GM23338 (cell line): ENCODE measurements at regions not wholly inside any gene's neighbourhood (a gene's known extent, or its start where the extent isn't known, plus 50 kb on each side); places are given as distances from the start of the nearest gene placed in this dataset.

Experiments used
- NANOG ChIP-seq: IDR thresholded peaks from 2 replicates; pipeline ENCODE4 v1.6.1; 2016; ENCODE audit warnings: antibody characterized with exemption, borderline replicate concordance
- TF ChIP-seq, protein P1 (sequence below), 2 experiments: fragments of 200-600 bp in 1 of 2; sonication (generic) in 1 of 2; conservative IDR thresholded peaks; 2 replicates each; pipeline versions ENCODE4 v1.5.1 to v1.6.1; 2016 to 2017; ENCODE audit warnings: antibody characterized with exemption in 2 of 2, low read depth in 2 of 2, mild to moderate bottlenecking in 2 of 2, moderate library complexity in 1 of 2

DNA sequence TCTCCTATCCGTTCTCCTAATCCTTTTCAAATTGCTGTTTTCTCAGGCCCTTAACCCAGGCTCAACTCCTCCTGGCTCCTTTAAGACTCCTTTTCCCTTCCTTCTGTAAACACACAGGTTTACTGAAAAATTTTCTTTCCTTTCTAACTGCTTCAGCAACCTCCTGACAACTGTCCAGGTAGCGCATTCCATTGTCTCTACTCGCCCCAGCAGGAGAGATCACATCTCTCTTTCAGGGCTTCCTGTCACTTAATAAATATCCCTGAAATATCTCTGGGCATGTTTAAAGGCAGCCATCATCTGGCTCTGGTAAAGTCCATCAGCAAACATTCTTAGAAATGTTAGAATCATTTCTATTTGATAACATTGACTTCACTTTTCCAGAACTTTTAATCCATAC is 211.2 kb upstream of the PTBP2 start:
- no peak for TF ChIP-seq NANOG
- TF ChIP-seq, protein P1, sequence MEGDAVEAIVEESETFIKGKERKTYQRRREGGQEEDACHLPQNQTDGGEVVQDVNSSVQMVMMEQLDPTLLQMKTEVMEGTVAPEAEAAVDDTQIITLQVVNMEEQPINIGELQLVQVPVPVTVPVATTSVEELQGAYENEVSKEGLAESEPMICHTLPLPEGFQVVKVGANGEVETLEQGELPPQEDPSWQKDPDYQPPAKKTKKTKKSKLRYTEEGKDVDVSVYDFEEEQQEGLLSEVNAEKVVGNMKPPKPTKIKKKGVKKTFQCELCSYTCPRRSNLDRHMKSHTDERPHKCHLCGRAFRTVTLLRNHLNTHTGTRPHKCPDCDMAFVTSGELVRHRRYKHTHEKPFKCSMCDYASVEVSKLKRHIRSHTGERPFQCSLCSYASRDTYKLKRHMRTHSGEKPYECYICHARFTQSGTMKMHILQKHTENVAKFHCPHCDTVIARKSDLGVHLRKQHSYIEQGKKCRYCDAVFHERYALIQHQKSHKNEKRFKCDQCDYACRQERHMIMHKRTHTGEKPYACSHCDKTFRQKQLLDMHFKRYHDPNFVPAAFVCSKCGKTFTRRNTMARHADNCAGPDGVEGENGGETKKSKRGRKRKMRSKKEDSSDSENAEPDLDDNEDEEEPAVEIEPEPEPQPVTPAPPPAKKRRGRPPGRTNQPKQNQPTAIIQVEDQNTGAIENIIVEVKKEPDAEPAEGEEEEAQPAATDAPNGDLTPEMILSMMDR (conservative IDR thresholded peaks at IDR 0.05; ENCODE audit: low read depth in 2 of 2): no peak
